HG02588 (cell line): ENCODE measurements at regions not wholly inside any gene's neighbourhood (a gene's known extent, or its start where the extent isn't known, plus 50 kb on each side); places are given as distances from the start of the nearest gene placed in this dataset.

Experiments used
- ATAC-seq: cut with Tn5 transposase; IDR thresholded peaks from one replicate; pipeline ENCODE4 v1.9.1; 2021; ENCODE audit warnings: mild to moderate bottlenecking, moderate library complexity; ENCODE audit not compliant: unreplicated experiment

DNA sequence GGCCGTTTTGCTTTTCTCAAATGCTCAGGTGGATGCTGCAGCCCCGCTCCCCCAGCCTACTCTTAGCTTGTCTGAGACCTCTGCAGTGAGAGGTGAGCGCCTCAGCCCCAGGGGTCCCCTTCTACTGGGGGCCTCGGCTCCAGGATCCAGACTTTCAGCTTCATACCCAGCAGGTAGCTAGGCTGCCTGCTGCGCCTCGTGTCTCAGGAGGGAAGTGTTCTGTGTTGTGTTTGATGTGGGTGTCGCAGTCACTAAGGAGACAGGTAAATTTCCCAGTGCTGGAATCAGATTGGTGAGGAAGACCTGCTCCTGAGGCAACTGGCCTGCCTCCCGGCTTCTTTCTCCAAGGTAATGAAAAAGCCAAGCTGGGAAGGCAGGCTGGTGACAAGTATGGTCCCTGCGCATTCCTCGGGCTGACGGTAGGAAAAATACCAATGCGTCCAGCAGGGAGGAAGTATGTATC lies 604.0 kb upstream of the SALL1 start:
- ATAC-seq: no peak

DNA sequence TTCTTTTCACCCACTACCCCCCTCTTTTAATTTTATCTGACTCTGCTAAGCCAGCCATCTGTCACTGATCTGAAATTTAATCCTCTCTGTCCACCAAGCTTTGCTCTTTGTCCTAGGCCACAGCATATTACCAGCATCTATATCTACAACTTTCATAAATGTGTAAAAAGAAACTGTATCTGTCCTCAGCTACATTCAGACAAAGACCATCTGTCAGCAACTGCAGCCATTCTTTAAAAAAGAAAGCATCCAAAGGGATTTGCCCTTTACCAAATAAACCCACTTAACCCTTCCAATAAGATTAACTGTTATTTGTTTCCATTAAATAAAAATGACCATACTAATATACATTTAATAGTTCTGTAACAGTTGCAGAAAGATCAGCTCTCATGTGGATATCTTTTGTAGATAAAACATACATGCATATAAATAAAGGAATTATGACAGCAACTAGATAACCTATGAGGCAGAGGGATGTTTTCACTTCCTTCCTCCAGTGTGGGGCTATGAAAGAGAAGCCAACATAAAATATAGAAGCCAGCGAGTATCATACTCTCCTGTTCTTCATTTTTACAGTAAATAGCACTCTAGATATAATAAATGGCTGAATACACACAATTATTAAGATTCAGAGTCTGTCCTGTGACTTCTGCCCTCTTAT lies 602.5 kb upstream of the SALL1 start:
- no peak for ATAC-seq

DNA sequence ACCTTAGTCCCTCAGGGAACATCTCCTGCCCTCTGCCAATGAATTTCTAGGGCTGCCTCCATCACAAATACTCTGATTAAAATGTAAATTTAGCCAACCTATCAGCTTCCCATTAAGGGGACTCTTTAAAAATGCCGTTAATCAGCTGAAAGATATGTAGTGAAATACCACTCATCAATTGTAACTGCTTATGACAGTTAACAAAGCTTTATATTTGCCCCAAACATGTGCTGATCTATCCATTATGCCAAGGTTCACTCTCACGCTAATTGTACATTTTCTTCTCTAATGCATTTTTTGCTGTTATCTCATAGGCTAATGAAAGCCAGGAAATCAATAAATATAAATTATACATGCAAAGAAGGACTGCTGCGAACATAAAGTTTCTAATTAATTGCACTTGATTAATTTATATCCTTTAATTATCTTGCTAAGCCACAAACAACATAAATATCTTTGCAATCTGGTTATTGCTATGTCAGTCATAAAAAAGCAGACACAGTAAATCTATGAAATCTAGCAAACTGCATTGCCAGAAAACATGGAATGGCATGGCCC lies 601.4 kb upstream of the SALL1 start:
- ATAC-seq: no peak

GRCh38 chr16:51747329-51747728 lies 596.3 kb upstream of the SALL1 start:
- no peak for ATAC-seq

DNA sequence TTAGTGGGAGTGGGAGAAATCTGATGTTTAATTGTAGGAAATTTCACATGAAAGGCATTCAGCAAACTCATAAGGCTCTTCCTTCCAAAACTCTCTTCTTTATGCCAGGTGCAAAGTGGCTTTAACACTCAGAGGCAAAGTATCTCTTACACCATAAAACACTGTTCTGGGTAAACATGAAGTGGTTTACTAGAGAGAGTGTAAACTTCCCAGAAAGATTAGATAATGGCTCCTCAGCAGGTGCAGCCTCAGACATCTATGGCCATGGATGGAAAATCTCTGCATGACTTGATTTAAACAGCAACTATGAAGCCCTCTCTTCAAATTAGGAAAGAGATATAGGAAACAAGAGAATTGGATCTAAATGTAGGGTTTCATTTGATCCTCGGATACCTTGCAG lies 583.1 kb upstream of the SALL1 start:
- ATAC-seq: no peak

DNA sequence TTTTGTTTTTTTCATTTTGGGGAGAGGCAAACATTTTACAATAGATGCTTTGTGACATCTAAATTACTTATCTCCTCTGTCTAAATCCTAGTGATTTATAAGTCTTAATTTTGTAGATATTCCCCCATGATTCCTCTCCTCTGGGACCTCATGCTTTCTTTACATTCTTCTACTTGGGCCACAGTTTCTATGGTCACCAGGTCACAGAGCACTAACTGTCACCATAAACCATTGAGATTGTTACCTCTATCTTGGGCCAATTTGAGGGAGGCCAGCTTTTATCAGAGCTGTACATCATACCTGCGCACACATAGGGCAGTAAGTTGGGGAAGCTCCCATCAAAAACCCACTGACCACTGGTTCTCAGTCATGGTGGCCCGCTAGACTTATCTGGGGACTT lies 582.1 kb upstream of the SALL1 start:
- no peak for ATAC-seq

DNA sequence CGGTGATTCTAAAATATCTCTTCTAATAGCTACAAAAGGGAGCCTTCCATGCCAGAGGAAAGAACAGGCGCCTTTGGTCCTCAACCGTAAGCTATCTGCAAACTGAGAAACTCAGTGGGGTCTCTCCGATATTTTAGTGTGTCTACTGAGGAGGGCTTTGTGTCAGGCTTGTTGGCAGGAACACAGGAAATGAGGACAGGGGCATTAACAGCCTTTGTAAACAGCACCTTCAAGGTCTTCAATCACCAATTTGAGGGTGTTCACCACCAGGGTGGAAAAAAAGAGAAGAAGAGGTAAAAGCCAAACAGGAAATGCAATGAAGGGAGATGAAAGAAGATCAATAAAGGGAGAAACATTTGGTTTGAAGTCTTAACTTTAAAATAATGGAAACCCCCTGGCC lies 580.1 kb upstream of the SALL1 start:
- ATAC-seq: no peak

- no peak for ATAC-seq
These were observed 572.1 kb upstream of the SALL1 start for GRCh38 chr16:51723036-51723724.

GRCh38 chr16:51722467-51722866 lies 571.4 kb upstream of the SALL1 start:
- no peak for ATAC-seq

DNA sequence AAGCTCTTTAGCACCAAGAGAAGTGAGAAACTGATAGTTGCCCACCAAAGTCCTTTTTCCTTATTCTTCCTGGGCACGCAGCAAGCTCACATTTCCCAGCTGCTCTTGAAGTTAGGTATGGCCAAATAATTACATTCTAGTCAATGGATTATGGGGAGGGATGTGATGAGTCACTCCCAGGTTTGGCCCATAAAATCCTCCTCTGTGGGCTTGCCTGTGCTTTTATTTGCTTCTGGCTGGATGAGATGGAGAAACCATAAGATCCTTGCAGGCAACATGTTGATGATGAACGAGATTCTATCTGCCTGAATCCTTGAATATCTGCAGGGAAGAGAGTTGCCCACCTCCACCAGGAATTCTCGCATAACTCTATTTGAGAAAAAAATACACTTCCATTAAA lies 568.3 kb upstream of the SALL1 start:
- ATAC-seq: no peak

DNA sequence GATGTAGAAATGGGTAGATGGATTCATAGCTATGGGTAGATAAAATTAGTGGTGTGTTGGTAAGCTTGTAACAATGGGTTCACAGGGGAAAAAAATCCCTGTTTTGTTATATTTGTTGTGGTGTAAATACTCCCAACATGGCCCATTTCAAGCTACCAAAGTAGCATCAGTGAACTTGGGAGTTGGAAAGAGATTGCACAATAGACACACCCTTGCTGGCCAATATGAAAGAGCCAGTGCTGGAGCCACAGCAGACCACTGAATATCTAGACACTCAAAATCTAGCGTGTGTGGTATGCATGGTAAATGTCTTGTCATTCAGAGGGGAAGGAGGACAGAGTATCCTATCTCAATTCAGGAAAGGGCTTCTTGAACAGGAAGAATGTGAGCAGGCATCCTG lies 565.1 kb upstream of the SALL1 start:
- no peak for ATAC-seq

GRCh38 chr16:51713502-51713901 lies 562.4 kb upstream of the SALL1 start:
- ATAC-seq: no peak

DNA sequence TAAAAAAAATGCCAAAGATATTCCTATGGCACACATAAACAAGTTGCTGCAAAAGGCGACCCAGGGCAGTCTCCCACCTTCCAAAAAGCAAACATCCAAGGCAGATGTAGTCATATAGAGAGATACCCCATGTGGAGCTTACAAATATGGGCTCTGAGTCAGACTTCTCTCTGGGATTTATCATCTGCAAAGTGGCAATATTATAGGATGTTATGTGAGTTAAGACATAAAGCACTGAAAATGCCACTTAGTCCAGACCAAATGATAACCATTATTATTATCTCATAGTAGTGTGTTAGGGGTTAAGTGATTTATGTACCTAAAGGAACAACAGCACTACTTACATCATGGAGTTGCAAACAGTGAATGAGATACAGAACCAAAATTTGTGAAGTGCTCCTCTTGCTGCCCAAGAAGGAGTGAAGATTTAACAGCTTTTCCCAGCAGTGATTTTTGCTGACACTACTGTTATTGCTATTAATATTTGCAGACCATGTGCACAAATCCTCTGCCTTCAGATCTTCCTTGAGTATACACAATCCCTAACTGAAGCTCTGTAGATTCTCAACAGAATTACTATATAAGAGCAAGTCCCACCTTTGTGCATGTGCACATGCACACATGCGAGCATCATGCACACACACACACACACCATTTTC lies 560.0 kb upstream of the SALL1 start:
- ATAC-seq: no peak

DNA sequence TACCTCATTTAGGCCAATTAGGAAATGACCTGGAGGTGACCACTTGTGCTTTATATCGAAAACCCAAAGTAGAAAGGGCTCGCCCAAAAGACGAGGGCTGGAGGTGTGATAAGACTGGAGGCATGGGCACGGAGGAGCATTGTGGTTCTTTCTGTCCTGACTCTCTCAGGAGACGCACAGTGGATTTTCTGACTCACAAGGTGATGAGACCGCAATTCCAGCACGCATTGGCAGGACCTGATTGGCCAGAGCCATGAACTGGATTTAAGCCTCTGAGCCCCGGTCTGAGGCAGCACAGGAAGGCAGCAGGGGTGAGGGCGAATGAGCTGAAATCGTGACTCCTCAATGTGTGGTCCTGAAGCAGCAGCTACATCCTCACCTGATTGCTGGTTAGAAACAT lies 559.1 kb upstream of the SALL1 start:
- no peak for ATAC-seq

DNA sequence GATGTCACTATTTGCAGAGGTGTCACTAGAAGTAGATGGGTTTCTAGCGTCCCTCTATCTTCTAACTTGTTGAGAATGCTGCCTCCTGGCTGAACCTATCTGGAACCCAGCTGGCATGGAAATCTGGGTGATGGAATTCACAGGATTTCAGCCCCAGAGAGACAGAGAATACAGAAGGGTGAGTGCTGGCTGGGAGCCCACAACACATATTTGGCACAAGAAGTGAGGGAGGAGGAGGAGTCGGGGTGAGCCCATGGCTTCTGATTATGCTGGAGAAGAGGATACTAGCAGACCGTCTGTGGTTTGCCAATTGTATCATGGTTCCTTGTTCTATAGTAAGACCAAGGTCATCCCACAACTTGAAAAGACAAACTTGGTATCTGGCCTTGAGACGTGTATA lies 557.8 kb upstream of the SALL1 start:
- ATAC-seq: no peak

DNA sequence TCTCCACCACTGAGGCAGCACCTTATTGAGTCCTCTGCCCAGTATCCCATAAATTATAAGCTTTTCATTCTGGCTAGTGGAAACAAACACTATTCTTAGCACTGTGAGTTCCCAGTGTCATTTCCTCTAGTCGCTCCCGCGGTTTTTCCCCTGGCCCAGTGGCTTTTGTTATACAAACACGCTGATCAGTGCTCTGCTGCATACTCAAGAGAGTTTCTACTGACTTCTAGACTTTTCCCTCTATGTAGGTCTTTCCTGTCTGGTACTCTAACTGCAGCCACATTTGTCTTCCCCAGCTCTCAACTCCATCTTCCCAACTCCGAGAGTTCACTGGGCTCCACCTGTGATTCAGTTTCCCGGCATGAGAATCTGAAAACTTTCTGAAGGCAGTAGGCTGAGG lies 556.6 kb upstream of the SALL1 start:
- no peak for ATAC-seq

DNA sequence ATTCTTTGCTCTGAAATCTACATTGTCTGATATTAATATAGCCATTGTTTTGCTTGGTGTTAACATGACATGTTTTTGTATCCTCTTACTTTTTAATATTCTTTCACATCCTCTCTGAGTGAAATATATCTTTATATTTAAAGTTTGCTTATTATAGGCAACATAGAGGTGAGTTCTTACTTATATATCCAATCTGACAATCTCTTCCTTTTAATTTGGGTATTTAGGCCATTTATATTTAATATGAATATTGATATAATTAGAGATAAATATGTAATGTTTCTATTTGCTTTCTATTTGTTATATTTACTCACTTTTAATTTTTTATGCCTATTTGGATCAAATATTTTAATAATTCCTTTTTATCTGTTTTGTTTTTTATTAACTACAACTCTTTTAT lies 554.1 kb upstream of the SALL1 start:
- ATAC-seq: no peak

DNA sequence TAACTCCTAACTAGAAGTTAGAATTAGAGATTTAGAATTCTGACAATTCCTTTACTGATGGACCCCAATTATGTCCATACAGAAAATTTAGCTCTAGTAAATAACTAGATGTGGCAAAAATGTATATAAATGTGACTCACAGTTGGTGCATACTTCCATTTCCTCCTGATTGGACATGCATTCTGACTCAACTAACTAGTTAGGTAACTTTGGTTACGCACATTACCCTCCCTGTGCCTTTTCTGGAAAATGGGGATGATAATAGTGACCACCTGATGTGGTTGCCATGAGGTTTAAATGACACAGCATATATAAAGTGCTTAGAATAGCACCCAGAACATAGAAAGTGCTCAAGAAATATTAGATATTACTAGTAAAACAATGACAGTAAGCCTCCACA lies 550.0 kb upstream of the SALL1 start:
- ATAC-seq: no peak

GRCh38 chr16:51699686-51700396 lies 548.8 kb upstream of the SALL1 start:
- ATAC-seq: no peak

GRCh38 chr16:51698647-51699046 lies 547.6 kb upstream of the SALL1 start:
- no peak for ATAC-seq

- no peak for ATAC-seq
These were observed 546.4 kb upstream of the SALL1 start for GRCh38 chr16:51697454-51697853.
